ENCODE measurements at regions not wholly inside any gene's neighbourhood (a gene's known extent, or its start where the extent isn't known, plus 50 kb on each side); places are given as distances from the start of the nearest gene placed in this dataset.
"Not testable (repeated sequence)": the region's sequence is repeated elsewhere in the genome, so short reads cannot be mapped to it uniquely, and the experiment has no call there.

DNA sequence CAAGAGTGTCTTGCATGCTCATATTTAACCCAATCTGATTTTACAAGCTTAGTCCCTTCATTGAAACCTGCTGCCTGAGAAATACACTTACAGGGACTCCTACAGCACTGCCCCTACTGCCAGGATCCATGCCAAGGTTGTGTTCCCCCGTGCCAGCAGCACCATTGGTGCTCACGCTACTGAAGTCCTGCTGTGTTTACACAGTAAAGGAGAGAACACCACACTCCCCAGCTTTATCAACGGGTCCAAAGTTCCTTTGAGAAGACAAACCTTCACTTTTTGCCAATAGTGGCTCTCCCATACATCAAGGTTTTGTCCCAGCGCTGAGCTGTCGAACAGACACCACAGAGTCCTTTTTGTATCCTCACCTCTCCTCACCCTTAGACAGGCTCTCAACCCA lies 155.1 kb upstream of the WWC1 start:
- in situ Hi-C loops (cut with MboI; ENCODE audit: low sequenced_read_pairs), result no loop called here

DNA sequence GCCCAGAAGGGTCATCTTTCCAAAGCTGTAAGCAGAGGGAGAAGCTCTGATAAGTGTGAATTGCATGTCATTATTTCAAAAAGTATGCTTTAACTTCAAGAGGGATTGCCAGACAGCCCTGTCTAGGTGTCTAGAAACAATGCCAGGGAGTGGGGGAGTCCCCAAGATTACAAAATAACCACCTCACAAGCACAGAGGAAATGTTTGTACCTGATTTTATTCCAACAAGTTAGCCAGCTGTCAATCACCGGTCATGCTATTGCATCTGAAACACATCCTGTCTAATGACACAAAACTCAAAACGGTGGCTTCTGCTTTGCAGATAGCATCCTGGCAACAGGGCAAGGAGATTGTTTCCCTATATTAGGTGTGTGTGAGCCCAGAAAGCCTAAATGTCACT lies 154.2 kb upstream of the WWC1 start:
- in situ Hi-C loops (cut with MboI; ENCODE audit: low sequenced_read_pairs), result no loop called here

DNA sequence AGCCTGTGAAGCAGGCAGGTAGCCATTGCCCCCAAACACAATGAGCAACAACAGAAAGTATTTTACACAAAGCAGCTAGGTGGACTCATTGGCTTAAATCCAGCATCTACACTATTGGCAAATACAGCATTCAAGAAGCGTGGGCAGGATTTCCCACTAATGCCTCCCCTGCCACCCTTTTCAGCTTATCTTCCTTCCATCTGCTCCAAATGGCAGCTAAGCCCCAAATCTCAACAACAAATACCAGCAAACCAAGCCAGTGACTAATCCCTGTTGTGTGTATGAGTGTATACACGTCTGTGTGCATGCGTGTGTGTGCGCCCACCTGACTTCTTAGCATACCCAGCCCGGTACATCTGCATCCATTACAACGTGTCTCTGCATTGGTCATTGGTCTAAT lies 151.2 kb upstream of the WWC1 start:
- in situ Hi-C loops (cut with MboI; ENCODE audit: low sequenced_read_pairs), result no loop called here

DNA sequence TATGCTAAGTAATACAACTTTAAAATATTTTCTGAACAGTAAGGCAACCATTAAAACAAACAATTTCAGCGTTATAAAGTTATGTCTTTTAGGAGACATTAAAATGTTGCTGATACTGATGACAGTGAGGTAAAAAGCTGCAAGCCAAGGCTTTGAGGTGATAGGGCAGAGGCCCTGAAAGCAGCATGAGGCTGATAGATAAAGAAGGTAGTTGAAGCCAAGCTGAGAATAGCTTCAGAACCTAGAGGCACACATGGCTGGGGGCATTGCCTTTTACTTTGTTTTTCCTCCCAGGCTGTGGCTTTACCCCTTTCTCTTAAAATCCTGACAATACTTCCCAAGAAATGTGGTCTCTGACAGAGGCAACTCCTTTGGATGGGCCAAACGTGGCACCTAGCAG lies 149.0 kb upstream of the WWC1 start:
- in situ Hi-C loops (cut with MboI; ENCODE audit: low sequenced_read_pairs), result no loop called here

DNA sequence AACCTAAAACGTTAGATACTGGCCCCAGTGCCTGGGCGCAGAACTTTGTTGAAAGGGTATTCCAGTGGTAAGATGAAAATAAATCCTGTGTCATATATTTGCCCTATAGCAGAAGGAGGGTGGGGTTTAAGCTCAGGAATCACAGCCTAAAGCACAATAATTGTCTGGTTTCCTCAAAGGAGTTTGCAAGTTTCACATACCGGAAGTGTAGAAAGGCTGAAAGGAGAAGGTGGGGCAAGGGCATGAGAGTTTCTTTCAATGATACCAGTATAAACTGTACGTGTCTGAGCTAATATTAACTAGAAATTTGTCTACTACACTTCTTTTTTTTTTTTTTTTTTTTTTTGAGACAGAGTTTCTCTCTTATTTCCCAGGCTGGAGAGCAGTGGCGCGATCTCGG lies 147.9 kb upstream of the WWC1 start:
- in situ Hi-C loops (cut with MboI; ENCODE audit: low sequenced_read_pairs), result not testable (repeated sequence)

DNA sequence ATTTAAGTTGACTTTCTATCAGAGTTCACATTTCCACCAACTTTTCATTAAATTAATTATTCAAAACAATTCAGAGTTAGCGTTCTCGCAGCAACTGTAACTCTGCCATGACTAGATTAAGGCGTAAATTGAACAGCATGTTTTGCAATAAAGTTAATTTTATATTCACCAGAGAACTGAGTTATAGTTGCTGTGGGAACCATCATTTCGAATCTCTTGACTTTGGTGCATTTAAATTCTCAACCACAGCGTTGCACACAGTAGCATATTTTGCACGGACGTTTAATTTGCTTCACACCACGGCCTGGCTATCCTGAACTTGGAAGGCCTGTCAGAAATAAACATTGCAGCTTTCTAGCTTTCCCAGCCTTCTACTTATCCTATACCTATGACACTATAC lies 144.3 kb upstream of the WWC1 start:
- in situ Hi-C loops (cut with MboI; ENCODE audit: low sequenced_read_pairs), result no loop called here

DNA sequence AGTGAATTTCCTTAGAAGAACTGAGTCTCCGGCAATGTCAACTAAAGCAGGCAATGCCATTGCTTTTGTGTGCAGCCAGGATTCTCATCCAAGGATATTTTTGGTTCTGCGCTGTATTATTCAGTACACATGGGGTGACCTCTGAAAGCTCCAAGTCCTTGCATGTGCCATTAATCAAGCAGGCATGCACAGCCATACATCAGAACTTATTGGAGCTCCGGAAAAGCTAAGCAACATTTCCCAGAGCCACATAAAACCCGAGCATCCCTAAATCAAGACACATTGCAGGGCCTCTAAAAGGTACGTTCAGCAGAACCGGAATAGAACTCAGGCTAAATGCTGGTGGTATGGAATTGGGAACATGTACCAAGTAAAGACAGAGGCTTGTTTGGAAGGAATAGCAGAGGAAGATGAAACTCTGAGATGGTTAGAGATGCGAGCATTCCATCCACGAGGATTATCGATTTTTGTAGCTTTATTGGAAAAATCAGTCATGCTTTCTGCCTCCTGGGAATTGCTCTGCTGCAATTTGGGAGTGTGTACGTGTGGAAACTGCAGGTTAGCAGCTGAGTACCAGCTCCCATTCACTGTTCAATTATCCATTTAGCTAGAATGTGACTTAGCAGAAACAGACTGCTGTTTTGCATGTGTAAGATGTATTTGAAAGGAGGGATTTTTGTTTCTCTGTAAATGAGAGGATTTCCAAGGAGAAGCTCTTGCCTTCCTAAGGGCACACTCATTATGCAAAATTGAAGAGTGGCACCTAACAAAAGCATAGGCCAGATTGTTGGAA lies 143.7 kb upstream of the WWC1 start:
- in situ Hi-C loops (cut with MboI; ENCODE audit: low sequenced_read_pairs), result no loop called here

DNA sequence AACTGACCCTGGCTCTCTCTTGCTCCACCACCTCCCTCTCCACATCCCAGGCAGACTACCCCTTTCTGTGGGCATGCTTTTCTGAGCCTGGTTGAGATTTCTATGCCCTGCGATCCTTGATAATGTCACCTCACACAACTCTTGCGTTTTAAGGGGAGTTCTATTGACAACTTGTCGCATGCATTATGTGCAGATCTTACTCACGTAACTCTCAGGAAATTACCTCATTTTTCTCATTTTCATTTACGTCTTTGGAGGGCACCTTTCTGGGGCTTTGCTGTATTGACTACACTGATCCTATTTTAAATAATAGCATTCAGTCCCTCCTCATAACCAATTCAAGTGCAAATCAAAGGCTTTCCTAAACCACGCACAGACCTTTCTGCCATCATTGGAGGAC lies 140.4 kb upstream of the WWC1 start:
- in situ Hi-C loops (cut with MboI; ENCODE audit: low sequenced_read_pairs), result no loop called here

DNA sequence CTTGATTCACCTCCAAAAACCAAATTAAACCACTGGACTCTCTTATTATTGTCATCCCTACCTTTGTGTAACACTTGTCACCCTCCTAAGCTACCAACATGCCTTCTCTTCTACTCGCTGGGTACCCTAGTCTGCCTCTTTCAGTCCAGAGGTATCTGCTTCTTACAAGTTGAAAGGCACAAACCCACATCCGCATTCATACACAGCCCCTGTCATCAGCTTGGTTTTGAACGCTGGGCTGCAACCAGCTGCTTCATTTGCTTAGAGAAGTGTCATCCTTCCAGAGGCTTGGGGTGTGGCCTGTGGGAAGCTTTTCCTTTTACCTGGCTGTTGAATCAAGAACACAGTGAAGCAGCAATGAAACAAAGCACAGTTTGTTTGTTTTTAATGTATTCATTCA lies 138.8 kb upstream of the WWC1 start:
- in situ Hi-C loops (cut with MboI; ENCODE audit: low sequenced_read_pairs), result no loop called here

DNA sequence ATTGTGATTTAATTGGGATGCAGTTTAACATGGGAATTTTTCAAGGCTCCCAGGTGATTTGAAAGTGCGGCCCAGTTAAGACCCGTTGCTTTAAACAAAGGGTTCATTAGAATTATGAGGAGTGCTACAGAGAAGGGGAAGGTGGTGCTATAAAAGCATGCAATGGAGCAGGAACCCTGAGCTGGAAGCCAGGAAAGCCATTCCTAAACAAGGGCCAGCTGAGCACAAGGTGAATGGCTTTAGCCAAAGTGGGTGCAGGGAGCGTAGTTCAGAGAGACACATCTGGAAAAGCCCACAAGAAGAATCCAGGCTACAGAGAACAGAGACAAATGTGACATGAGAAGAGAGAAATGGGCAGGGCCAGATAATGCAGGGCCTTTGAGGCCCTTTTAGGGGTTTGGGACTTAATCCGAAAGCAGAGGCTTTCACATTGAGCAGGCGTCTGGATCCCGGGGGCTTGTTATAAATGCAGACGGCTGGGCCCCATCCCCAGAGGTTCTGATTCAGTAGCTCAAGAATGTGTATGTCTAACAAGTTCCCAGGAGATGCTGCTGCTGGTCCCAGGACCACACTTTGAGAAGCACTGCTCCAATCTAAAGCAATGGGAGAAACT lies 138.1 kb upstream of the WWC1 start:
- in situ Hi-C loops (cut with MboI; ENCODE audit: low sequenced_read_pairs), result no loop called here

DNA sequence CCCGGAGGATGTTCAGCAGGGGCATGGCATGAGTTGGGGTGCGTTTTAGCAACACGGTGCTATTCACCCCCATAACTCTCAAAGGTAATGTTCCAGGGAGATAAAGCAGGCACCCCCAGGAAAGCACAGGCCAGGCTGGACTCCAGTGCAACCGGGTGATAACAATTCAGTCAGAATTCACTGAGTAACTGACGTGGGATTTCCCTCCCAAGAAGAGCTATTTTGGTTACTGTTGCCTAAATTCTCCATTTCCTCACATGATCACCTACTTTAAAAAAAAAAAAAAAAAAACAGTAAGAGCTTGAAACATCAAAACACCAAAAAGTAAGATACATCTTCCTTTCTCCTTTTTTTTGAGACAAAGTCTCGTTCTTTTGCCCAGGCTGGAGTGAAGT lies 137.6 kb upstream of the WWC1 start:
- in situ Hi-C loops (cut with MboI; ENCODE audit: low sequenced_read_pairs), result no loop called here

DNA sequence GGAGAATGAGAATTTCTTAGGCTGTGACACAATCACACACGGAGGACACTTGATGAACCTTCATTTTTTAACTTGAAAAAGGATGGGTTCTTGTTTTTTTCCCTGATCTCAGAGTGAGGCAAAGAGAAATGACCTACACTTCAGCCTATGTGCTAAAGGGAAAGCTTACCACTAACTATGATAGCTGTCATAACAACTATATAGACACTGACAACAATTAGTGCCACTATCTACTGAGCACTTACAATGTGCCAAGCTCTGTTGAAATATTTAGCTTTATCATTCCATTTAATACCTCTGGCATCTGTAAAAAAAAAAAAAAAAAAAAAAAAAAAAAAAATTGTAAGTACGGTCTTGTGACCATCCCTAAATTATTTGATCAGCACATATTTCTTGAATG lies 135.9 kb upstream of the WWC1 start:
- in situ Hi-C loops (cut with MboI; ENCODE audit: low sequenced_read_pairs), result no loop called here

DNA sequence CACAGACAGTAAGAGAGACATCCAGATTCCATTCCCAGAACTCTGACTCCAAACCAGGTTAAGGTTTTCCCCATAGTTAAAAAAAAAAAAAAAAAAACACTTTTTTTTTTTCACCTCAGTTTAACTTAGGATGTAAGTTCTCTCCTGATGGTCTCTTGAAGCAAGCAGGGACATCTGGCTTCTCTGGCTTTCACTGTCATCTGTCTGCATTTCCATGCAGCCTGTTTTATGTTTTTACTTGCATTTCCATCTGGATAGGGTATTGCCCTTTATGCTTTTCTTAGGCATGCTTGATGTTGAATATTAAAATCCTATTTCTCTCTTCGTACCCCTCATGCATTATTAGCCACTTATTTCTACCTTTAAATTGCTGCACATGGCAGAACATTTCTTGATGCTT lies 135.3 kb upstream of the WWC1 start:
- in situ Hi-C loops (cut with MboI; ENCODE audit: low sequenced_read_pairs), result no loop called here

DNA sequence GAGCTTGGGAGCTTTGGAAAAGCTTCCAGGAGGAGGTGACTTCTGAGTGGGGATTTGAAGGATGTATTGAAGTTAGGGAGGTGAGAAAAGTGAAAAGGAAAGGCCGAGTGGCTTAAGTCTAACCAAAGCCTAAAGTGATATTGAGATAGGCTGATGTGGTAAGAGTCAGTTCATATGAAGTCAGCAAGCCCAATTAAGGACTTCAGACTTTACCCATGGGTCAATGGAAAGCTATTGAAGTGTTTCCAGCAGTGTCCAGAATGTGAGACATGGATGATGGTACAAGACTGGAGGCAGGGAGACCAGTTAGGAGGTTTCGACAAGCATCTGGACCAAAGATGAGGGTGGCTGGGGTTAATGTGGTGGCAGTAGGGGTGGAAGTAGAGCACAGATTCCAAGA lies 134.3 kb upstream of the WWC1 start:
- in situ Hi-C loops (cut with MboI; ENCODE audit: low sequenced_read_pairs), result no loop called here

DNA sequence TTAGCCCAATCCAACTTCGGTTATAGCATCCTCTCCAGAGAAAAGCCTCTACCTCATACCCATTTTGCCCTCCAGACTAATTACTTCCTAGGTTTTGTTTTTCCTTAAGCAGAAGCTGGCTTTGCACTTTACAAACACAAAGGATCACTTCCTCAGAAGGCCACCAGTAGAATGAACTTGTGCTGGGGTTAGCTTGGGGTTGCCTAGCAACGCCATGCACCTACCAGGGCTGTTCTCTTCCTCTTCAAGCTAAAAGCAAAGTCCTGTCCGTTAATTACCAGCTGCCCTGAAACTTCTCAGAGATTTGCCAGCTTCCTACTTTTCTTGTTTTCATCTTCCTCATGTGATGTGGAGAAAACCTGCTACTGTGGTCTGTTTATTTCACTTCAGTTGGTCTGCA lies 132.0 kb upstream of the WWC1 start:
- in situ Hi-C loops (cut with MboI; ENCODE audit: low sequenced_read_pairs), result no loop called here

DNA sequence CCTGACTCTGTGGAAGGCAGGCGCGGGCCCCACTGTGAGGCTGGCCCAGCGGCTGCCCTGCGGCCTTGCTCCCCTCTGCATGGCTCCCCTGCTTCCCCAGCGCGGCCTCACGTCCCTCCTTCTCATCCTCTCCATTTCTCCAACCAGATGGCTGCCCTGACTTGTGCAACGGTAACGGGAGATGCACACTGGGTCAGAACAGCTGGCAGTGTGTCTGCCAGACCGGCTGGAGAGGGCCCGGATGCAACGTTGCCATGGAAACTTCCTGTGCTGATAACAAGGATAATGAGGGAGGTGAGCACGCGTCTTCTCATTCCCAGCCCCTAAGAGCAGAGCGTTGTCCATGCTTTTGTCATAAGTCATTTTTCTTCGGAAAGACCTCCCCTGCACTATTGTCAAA lies 129.0 kb upstream of the WWC1 start:
- in situ Hi-C loops (cut with MboI; ENCODE audit: low sequenced_read_pairs), result no loop called here

DNA sequence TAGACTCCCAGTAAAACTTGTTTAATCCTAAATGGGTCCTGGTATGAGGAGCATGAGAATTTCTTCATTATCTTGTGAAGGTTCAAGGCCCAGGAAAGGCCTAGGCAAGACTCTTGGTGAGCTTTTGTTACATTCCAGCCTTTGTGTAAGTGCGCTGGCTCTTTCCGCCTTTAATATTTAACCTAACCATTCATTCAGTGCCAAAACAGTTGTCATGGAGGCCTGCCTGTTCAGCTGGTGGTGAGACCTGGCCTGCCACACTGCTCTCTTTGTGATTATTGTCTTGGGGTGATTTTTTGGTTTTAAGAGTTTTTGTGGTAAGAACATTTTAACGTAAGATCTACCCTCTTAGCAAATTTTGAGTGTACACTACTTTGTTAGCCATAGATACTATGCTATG lies 127.5 kb upstream of the WWC1 start:
- in situ Hi-C loops (cut with MboI; ENCODE audit: low sequenced_read_pairs), result no loop called here

DNA sequence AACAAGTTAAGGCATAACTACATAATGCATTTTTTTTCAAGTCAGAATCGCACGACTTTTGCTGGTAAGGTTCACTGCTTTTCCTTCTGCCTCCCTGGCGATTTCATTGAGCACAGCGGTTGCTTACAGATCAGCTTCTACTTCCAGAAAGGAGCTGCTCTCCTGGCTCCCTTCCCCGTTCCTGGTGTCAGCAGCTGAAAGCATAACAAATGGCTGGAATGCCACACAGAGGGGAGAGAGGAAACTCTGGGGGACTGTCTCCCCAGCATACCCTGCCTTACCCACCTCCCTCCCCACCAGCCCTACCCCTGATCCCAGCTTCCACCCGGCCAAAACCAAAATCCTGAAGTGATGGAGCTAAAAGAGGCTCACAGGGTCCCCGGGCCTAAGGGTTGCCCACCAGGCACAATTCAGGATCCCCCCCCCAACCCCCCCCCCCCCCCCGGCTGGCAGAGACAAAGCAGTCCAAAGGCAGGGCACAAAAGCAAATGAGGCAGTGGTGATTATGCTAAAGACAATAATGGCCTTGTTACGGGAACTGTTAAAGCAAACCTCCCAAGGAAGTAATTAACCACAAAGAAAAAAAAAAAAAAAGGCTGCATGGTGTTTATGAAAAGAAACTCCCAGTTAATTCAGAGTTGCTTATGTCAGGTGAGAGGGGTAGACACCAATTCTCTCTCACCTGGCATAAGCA lies 126.1 kb upstream of the WWC1 start:
- in situ Hi-C loops (cut with MboI; ENCODE audit: low sequenced_read_pairs), result no loop called here

DNA sequence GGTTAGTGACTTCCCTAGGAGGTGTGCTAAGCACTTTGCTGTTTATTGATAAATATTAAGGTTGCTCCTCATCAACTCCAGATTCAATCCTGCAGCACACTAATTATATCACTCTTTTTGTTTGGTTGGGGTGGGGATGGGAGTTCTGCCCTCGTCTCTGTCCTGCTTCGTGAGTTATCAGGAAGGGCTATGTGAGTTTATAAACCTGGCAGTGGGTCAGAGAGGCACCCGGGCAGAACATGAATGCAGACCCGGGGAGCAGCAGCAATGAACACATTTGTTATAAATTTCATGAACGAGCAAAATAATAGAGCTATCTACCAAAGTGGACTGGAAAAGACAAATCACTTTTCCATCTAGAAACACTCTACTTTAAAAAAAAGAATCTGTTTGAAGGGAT lies 125.5 kb upstream of the WWC1 start:
- in situ Hi-C loops (cut with MboI; ENCODE audit: low sequenced_read_pairs), result no loop called here

DNA sequence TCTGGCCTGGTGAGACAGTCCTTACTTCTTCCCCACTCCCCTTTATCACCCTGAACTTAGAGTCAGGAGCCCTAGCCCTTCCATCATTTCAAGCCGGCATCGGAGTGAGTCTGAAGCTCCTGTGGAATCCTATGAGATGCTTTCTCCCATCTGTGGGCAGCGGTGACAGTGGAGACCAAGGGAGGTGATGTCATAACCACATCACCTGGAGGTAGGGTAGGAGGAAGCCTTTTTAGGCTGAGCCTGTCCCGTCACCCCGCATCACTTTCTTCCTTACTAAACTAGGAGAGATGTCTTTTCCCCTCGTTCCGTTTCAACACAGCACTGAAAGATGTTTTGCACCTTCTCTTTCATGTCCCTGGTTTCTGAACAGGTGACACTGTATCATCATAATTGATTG lies 124.1 kb upstream of the WWC1 start:
- in situ Hi-C loops (cut with MboI; ENCODE audit: low sequenced_read_pairs), result no loop called here

DNA sequence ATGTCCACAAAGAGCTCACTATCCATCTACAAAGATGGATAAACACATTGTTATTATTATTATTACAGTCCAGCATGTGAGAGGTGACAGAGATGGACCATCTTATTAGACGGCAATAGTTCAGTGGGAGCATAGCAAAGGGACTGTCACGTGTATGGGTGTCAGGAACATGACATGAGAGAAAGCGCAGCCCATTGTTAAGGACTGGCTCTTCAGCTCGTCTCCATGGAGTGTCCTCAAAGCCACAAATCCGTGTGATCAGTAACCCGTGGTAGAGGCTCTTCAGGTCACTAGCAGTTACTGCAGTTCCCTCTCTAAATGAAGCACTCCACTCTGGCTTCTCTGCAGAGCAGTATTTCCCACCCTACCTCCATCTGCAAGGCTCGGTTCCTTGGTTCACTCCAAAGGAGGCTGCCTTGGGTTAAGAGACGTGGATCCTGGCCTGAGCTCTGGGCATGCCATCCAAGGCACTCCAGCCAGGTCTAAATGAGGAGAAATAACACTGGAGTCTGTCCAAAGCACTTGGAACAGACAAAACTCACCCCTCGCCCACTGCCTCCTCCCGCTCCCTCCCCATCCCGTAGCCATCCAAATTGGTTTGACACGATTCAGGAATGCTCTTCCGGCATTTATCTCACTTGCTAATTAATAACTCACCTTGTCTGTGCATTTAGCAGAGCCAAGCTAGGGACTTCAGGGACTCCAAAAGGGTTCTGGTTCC lies 122.3 kb upstream of the WWC1 start:
- in situ Hi-C loops (cut with MboI; ENCODE audit: low sequenced_read_pairs), result no loop called here

DNA sequence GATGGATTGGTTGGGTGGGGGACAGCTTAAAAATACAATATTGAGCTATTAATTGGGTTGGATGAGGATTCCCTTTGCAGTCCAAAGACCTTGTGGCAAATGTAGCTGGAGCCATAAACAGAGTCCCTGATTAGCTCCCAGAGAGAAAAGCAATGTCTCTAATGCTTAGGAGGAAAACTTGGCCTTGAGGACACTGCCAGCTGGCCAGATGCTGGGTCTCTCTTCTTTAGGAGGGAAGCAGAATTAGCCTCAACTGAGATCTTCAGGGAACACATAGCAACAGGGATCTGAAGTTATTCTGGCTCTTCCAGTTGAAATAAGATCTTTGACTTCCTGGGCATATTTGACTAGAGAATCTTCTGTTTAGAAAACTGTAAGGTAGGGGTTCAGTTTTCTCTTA lies 121.7 kb upstream of the WWC1 start:
- in situ Hi-C loops (cut with MboI; ENCODE audit: low sequenced_read_pairs), result no loop called here
